ENCODE measurements at regions not wholly inside any gene's neighbourhood (a gene's known extent, or its start where the extent isn't known, plus 50 kb on each side); places are given as distances from the start of the nearest gene placed in this dataset.

GRCh38 chr2:4427083-4427482 lies 723.7 kb downstream of the DCDC2C start:
- TF ChIP-seq, protein P1, sequence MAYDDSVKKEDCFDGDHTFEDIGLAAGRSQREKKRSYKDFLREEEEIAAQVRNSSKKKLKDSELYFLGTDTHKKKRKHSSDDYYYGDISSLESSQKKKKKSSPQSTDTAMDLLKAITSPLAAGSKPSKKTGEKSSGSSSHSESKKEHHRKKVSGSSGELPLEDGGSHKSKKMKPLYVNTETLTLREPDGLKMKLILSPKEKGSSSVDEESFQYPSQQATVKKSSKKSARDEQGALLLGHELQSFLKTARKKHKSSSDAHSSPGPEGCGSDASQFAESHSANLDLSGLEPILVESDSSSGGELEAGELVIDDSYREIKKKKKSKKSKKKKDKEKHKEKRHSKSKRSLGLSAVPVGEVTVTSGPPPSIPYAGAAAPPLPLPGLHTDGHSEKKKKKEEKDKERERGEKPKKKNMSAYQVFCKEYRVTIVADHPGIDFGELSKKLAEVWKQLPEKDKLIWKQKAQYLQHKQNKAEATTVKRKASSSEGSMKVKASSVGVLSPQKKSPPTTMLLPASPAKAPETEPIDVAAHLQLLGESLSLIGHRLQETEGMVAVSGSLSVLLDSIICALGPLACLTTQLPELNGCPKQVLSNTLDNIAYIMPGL (CRISPR knock-in tag; IDR thresholded peaks at IDR 0.05; ENCODE audit: borderline replicate concordance), result no peak
- TF ChIP-seq, protein P2, sequence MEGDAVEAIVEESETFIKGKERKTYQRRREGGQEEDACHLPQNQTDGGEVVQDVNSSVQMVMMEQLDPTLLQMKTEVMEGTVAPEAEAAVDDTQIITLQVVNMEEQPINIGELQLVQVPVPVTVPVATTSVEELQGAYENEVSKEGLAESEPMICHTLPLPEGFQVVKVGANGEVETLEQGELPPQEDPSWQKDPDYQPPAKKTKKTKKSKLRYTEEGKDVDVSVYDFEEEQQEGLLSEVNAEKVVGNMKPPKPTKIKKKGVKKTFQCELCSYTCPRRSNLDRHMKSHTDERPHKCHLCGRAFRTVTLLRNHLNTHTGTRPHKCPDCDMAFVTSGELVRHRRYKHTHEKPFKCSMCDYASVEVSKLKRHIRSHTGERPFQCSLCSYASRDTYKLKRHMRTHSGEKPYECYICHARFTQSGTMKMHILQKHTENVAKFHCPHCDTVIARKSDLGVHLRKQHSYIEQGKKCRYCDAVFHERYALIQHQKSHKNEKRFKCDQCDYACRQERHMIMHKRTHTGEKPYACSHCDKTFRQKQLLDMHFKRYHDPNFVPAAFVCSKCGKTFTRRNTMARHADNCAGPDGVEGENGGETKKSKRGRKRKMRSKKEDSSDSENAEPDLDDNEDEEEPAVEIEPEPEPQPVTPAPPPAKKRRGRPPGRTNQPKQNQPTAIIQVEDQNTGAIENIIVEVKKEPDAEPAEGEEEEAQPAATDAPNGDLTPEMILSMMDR (IDR thresholded peaks at IDR 0.05), result no peak
- TF ChIP-seq, protein P3, sequence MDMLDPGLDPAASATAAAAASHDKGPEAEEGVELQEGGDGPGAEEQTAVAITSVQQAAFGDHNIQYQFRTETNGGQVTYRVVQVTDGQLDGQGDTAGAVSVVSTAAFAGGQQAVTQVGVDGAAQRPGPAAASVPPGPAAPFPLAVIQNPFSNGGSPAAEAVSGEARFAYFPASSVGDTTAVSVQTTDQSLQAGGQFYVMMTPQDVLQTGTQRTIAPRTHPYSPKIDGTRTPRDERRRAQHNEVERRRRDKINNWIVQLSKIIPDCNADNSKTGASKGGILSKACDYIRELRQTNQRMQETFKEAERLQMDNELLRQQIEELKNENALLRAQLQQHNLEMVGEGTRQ (IDR thresholded peaks at IDR 0.05), result no peak
- TF ChIP-seq BHLHE40 (IDR thresholded peaks at IDR 0.05; ENCODE audit: low read depth, low read length), result no peak
- TF ChIP-seq POLR2A (IDR thresholded peaks at IDR 0.05; ENCODE audit: low read length), result no peak
- TF ChIP-seq CBX2 (IDR thresholded peaks at IDR 0.05; ENCODE audit: borderline replicate concordance, low read depth), result no peak
- no peak for TF ChIP-seq CEBPB (IDR thresholded peaks at IDR 0.05)
